ENCODE measurements at regions not wholly inside any gene's neighbourhood (a gene's known extent, or its start where the extent isn't known, plus 50 kb on each side); places are given as distances from the start of the nearest gene placed in this dataset.

GRCh38 chr16:13743571-13743970, 176.4 kb upstream of the ERCC4 start:
- no peak for DNase-seq

DNA sequence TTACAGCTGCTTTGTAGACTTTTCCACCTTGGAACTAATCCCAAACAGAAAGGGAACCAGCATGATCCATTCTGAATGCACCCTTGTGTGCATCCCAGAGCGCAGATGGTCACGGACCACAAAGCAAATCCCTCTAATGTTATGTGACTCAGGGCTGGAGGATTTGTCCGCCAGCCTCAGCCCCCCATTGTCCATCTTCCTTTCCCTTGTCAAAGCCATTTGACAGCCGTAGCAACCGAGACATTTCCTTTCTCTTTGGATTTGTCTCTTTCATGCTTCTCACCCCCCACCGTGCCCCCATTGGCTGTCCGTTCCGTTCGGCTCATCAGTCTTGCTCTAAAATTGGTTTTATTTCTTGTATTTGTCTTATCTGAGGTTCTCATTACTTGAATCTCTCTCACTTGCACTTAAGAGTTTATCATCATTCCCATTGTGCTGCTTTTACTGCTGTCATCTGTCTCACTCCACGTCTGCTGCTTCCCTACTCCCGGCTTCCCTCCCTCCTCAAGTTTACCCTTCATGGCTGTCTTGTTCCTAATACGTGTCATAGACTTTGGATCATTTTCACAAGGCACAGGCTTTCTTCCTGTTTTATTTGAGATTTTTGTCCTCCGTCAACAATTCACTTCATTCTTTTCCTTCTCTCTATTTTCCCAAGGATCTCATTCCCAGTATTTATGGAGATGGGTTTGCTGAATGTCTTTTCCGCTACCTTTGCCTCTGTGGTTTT, 163.4 kb upstream of the ERCC4 start:
- no peak for DNase-seq

DNA sequence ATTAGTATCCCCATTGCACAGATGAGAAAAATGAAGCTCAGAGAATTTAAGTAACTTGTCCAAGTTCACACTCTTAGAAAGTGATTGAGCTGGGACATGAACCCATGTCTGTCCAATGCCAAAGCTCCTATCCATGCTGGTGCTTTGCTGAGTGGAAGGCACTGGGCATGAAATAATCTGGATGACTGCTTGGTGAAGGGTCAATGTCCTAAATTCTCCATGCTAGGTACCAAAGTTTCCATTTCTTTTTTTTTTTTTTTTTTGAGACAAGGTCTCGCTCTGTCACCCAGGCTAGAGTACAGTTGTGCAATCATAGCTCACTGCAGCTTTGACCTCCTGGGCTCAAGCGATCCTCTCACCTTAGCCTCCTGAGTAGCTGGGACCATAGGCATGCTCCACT, 153.6 kb upstream of the ERCC4 start:
- DNase-seq, result no peak

DNA sequence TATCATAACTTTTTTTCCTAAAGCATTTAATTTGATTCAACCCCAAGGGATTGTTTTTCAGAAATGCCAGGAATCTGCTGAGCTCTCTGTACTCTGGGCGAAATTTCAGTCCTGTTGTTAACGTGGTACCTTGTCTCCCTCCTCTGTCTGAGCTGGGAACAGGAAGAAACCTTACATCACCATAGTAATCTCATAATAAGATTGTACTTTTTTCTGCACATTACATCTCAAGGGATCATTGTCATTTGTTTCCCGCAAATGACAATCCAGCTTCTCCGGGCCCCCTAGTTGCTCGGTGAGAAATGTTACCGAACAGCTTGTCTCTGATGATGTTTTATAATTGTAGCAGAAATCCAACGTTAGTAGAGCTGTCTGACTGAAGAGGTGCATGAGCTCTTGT, 152.7 kb upstream of the ERCC4 start:
- no peak for DNase-seq

GRCh38 chr16:13768471-13768870, 151.5 kb upstream of the ERCC4 start:
- no peak for DNase-seq

GRCh38 chr16:13770436-13770835, 149.5 kb upstream of the ERCC4 start:
- no peak for DNase-seq

- DNase-seq, result no peak
Observed at GRCh38 chr16:13772782-13773181, 147.2 kb upstream of the ERCC4 start.

DNA sequence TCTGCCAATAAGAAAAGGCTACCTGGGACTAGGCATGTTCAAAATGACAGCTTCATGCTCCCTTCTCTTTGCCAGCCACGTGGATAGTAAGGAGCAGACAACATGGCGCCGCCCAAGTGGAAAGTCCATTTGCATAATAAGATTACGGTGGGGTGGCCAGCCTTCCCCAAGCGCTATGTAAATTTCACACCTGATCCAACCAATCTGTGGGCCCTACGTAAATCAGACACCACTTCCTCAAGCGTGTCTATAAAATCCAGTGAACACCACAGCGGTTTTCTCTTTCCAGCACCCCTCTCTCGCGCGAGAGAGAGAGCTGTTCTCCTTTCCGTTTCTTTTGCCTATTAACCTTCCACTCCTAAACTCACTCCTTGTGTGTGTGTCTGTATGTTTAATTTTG, 140.3 kb upstream of the ERCC4 start:
- DNase-seq, result no peak

DNA sequence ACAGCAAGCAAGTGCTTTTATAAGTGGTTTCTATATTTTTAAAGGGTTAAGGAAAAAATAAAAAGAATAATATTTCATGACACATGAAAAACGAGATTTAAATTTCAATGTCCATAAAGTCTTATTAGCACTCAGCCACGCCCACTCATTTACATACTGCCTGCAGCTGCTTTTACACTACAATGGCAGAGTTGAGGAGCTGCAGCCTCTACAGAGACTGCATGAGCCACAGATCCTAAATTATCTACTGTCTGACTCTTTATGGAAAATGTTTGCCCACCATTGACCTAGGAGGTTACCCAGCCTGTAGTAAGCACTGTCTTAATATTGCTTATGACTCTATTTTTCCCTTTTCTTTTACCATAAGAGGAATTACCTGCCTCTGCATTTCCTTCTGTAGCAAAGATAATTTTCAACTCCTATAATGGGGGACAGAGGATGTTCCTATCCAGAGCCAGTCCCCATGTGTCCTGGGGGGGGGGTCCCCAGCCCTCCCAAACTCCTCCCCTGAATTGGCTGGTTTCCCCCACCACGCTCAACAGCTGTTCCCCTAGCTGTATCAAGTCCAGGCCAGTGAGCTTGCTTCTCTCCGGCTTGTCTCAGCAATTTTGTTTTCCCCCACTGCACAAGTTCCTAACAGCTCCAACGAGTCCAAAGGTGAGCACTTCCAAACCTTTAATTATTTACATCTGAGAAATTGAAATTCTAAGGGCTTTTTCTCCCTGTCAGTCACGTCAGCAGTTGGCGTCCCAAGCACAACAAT, 139.4 kb upstream of the ERCC4 start:
- DNase-seq, result no peak

- DNase-seq, result no peak
Observed at GRCh38 chr16:13781169-13781564, 138.8 kb upstream of the ERCC4 start.

- DNase-seq, result no peak
Observed at GRCh38 chr16:13781575-13782338, 138.2 kb upstream of the ERCC4 start.

GRCh38 chr16:13791095-13791494, 128.9 kb upstream of the ERCC4 start:
- DNase-seq, result no peak

GRCh38 chr16:13793841-13794409, 126.0 kb upstream of the ERCC4 start:
- DNase-seq, result no peak

GRCh38 chr16:13795131-13795530, 124.8 kb upstream of the ERCC4 start:
- DNase-seq, result no peak

DNA sequence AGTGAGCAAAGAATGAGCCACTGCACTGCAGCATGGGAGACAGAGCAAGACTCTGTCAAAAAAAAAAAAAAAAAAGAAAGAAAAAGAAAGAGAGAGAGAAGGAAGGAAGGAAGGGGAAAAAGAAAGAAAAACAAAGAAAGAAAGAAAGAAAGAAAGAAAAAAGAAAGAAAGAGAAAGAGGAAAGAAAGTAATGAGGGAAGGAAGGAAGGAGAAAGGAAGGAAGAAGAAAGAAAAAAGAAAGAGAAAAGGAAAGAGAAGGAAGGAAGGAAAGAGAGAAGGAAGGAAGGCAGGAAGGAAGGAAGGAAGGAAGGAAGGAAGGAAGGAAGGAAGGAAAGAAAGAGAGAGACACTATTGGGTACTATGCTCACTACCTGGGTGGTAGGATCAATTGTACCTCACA, 122.2 kb upstream of the ERCC4 start:
- no peak for DNase-seq

GRCh38 chr16:13798211-13798610, 121.7 kb upstream of the ERCC4 start:
- no peak for DNase-seq

- DNase-seq, result no peak
Observed at GRCh38 chr16:13803974-13804373, 116.0 kb upstream of the ERCC4 start.

DNA sequence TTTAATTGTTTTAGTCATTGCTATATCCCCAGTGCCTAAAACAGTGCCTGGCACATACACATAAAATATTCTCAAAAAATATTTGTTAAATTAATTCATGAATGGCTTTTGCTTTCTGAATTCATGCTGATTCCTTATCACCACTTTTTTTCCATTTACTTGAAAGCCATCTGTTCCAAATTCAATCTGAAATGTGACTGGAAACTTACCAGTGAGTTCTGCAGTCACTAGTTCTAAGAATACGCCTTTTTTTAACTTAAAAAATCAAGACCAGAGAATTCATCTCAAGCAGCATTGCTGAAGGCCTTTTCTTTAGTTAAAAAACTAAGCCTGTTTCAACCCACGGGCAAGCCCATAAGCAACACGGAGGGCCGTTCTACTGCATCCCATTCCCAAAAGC, 114.0 kb upstream of the ERCC4 start:
- no peak for DNase-seq

DNA sequence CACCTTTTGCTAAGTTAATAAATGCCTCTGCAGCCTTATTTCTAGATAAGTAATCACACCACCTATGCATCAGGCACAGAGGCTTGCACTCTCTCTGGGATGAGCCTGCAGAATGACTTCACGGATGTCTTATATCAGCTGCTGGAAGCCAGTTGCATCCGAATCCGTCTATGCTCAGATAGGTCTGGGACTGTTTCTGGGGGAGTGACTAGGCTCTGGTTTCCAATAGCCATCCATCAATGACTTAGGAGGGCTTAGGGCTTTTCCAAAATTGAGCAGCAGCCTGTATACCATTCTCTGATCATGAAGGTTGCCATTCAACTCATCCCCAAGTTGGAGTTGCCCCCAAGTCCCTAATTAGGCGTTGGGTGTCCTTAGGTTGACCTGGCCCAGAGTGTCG, 113.3 kb upstream of the ERCC4 start:
- DNase-seq, result no peak

DNA sequence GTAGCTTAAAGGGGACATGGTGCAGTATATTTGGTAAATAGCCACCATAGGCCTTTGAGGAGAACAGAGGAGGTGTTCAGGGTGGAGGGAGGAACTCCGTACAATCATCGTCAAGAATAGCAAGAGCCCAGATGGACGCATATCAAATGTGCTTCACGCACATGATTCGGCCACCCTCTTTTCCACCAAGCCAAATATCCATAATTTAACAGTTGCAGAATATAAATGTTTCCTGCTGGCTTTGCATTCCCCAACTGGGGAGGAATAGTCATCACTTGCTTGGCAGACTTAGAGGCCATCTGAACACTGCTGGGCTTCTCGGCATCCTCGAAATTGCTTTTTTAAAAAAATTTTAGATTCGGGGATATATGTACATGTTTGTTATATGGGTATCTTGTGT, 111.9 kb upstream of the ERCC4 start:
- no peak for DNase-seq

DNA sequence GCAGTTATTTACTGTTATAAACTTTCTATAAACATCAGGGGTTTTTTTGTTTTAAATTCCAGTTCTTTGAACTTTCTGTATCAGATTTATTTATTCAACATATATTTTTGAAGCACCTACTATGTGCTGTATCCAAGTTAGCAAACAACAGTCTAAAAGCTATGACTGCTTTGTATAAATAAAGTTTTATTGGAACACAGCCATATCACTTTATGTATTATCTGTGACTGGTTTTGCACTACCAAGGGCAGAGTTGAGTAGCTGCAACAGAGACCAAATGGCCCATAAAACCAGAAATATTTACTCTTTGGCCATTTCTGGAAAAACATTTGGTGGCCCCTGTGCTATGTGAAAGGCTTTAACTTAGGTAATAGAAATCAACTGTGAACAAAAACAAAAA, 110.2 kb upstream of the ERCC4 start:
- no peak for DNase-seq

- no peak for DNase-seq
Observed at GRCh38 chr16:13811834-13812233, 108.1 kb upstream of the ERCC4 start.

DNA sequence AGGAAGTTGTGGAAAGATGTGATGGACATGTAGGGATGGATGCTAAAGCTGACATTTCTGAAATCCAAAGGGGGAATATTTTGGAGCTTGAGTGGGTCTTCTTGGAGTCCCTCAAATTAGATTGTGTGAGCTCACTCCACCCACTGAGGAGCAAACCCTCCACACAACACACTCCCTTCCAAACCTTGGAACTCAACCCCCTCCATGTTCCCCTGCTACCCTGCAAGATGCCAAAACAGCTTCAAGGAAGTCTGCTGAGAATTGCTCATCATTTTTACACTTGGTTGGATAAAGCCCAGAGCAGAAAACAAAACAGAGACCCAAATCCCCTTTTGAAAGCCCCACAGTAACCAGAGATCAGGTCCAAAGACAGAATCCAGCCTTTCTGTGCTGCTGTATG, 103.3 kb upstream of the ERCC4 start:
- DNase-seq, result no peak

- DNase-seq, result no peak
Observed at GRCh38 chr16:13823501-13823900, 96.5 kb upstream of the ERCC4 start.
